ENCODE measurements at regions not wholly inside any gene's neighbourhood (a gene's known extent, or its start where the extent isn't known, plus 50 kb on each side); places are given as distances from the start of the nearest gene placed in this dataset.

DNA sequence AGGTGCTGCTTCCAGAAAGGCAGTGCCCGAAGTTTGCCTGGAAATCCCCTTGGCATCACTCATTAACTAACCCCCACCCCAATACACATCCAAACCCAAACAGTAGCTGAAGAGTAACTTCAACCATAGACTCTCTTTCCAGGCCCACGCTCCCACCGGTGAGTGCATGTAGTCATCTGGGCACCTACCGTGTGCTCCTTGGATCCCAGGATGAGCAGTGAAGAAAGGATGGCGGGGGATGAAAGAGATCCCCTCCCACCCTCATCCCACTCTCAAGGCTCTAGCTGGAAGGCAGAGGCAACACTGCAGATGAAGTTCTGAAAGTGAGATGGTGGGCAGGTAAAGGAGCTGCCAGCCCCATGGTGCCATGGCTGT, 305.0 kb downstream of the SOX9 start:
- TF ChIP-seq CTCF (IDR thresholded peaks at IDR 0.05) (no peak), POLR2A (IDR thresholded peaks at IDR 0.05) (no peak)
- 82 to 96% (median 85%) methylated on average over 5 of the region's 5 CpGs for WGBS, 4 donors
- H3K27ac ChIP-seq: no peak overlapping the region
- intact Hi-C loops (cut with DNase I): loop anchor here in 1 of 10 donors (10.0 kb wide), 1 partner anchor 301 kb away; the partner anchor contains the start of gene SOX9
- peaks cover 0 to 18% (median 4%) of the 10 kb centered on the region in 12 donors for H3K4me1 ChIP-seq
- H3K27me3 ChIP-seq: no peaks in the 10 kb centered on the region
- H3K9me3 ChIP-seq: no peaks in the 10 kb centered on the region
- H3K36me3 ChIP-seq: no peaks in the 10 kb centered on the region
- H3K4me3 ChIP-seq: no peak overlapping the region
- DNase-seq (no peak), ATAC-seq (no peak)

DNA sequence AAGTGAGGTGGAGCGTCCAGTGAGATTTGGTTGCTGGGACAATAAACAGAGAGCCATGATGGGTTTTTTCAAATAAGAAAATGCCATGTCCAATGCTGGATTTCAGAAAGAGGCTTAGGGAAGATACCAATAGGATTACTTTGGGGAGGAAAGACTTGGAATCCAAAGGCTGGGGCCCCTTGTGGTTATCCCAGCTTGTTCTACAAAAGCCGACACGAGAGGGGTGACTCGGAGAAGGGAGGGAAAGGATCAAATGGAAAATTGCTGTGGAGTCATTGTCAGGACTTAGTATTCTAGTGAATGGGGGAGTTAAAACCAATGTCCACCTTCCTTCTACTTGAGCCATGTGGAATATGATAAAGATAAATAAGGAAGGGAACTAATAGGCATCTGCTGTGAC, 305.5 kb downstream of the SOX9 start:
- ATAC-seq (no peak), DNase-seq (no peak)
- Histone ChIP-seq H3K4me1 (peaks cover 0 to 13% (median 3%) of the 10 kb centered on the region in 12 donors), H3K9me3 (no peaks in the 10 kb centered on the region), H3K27ac (no peak overlapping the region), H3K27me3 (no peaks in the 10 kb centered on the region), H3K4me3 (no peak overlapping the region), H3K36me3 (no peaks in the 10 kb centered on the region)
- intact Hi-C loops (cut with DNase I): loop anchor here in 1 of 10 donors (10.0 kb wide), 1 partner anchor 302 kb away; the partner anchor contains the start of gene SOX9
- TF ChIP-seq POLR2A (IDR thresholded peaks at IDR 0.05) (no peak), CTCF (IDR thresholded peaks at IDR 0.05) (no peak)
- 73 to 96% (median 86%) methylated on average over 4 of the region's 4 CpGs for WGBS, 4 donors

DNA sequence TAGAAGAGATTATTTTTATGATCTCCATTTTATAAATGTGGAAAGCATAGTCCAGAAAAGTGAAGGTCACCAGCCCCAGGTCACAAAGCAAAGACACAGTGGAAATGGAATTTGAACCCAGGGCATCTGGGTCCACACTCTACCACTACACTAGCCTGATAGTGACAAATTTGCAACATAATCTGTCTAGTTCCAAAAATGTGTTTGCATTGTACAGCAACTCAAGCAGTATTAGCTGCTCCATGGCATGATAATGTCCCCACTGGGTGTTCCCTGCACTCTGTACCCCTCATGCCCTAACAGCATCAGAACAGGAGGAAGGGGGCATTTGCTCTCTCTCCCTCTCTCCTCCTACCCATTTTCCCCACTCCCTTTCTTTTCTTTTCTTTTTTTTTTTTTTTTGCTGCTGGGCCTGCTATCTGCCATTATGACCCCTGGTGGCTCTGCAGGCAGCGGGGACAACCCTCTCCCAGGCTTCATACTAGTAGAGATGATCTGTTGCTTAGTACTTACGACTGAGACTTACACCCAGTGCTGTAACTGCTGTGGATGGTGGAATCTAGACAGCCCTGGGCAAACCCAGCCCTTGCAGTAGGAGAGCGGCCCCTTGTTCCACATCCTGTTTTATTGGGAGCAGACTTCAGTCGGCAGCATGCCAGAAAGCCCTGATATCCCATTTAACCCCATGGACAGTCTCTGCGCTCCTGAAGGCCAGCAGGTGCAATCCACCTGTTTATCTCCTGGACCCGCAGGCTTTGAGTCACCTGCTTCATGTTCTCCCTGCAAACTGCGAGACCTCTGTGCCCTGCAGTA, 306.3 kb downstream of the SOX9 start:
- TF ChIP-seq POLR2A (IDR thresholded peaks at IDR 0.05): no peak
- intact Hi-C loops (cut with DNase I): loop anchor here in 1 of 10 donors (10.0 kb wide), 1 partner anchor 302 kb away; the partner anchor contains the start of gene SOX9

GRCh38 chr17:72427761-72428109, 306.9 kb downstream of the SOX9 start:
- intact Hi-C loops (cut with DNase I): loop anchor here in 1 of 10 donors (10.0 kb wide), 1 partner anchor 303 kb away; the partner anchor contains the start of gene SOX9
- ATAC-seq: no peak
- Histone ChIP-seq H3K9me3 (no peaks in the 10 kb centered on the region), H3K4me1 (peaks cover 0 to 2% (median 0%) of the 10 kb centered on the region in 12 donors), H3K27me3 (no peaks in the 10 kb centered on the region), H3K4me3 (no peak overlapping the region), H3K36me3 (no peaks in the 10 kb centered on the region), H3K27ac (no peak overlapping the region)
- no peak for DNase-seq
- TF ChIP-seq POLR2A (IDR thresholded peaks at IDR 0.05) (no peak), CTCF (IDR thresholded peaks at IDR 0.05) (no peak)
- WGBS, 4 donors: 80 to 92% (median 89%) methylated on average over 1 to 5 of the region's 5 CpGs

More for the DNA sequence above, 306.3 kb downstream of the SOX9 start:
- 58 to 72% (median 67%) methylated on average over 6 to 7 of the region's 7 CpGs for WGBS, 4 donors
- H3K4me3 ChIP-seq: no peak overlapping the region
- no peak overlapping the region for H3K27ac ChIP-seq
- no peaks in the 10 kb centered on the region for H3K27me3 ChIP-seq
- no peaks in the 10 kb centered on the region for H3K9me3 ChIP-seq
- no peaks in the 10 kb centered on the region for H3K36me3 ChIP-seq
- peaks cover 0 to 7% (median 0%) of the 10 kb centered on the region in 12 donors for H3K4me1 ChIP-seq
- DNase-seq (no peak), ATAC-seq (no peak)

Data from heart left ventricle (tissue), 16 donors.